Inflammatory macrophage treated with lipopolysaccharide for 4 hours (primary cell): ENCODE measurements at regions not wholly inside any gene's neighbourhood (a gene's known extent, or its start where the extent isn't known, plus 50 kb on each side); places are given as distances from the start of the nearest gene placed in this dataset.

ENCODE experiments used
- DNase-seq: peaks from one replicate; pipeline ENCODE4 v3.0.0-alpha.2; 2020

DNA sequence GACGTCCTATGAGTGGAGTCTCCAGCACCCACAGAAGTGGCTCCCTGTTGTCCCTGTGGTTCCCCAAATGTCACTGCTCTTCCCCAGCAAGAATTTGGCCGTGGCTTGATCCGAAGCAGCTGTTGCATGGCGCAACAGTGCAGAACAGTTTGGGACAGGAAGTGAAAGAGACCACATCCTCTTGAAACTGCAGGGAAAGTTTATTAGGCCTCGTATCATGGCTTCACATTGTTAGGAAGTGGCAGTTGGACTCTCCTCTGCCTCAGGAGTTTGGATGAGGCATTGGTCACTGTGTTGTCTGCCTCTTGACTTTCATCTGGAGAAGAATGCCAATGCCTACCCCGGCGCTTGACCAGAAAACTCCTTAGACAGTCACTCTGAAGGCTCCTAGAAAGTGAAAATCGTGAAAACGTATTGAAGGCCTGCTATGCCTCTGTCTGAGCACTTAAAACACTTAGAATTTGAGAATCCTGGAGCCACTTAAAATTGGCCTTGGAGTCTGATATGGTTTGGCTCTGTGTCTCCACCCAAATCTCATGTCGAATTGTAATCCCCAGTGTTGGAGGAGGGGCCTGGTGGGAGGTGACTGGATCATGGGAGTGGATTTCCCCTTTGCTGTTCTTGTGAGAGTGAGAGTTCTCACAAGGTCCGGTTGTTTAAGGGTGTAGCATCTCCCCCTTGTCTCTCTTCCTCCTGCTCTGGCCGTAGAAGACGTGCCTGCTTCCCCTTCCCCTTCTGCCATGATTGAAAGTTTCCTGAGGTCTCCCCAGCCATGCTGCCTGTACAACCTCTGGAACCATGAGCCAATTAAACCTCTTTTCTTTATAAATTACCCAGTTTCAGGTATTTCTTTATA lies 334.9 kb upstream of the JARID2 start:
- DNase-seq: peak; percentile 96

DNA sequence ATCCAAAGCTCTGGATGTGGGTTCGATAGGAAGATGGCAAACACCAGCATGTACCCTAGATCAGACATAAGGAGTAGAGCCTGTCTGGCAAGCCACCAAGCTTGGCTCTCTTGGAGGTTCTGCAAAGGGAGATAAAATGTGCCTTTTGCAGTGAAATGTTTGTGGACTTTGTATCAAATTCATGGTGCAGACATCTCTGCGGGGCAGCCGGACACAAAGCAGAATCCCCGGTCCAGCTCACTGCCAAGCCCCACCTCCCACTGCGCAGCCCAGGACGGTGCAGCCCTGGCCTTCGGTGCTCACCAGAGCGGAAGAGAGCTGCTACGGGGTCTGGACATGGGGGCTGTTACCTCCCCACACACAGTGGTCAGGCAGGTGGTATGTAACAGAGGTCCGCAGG lies 333.6 kb upstream of the JARID2 start:
- no peak for DNase-seq

- DNase-seq: no peak
Measured at GRCh38 chr6:14912706-14913105, 333.2 kb upstream of the JARID2 start.

GRCh38 chr6:14913931-14914330 lies 331.9 kb upstream of the JARID2 start:
- DNase-seq: no peak

- no peak for DNase-seq
Measured at GRCh38 chr6:14915888-14916832, 329.7 kb upstream of the JARID2 start.

- no peak for DNase-seq
Measured at GRCh38 chr6:14917109-14917910, 328.6 kb upstream of the JARID2 start.

- DNase-seq: no peak
Measured at GRCh38 chr6:14918200-14918907, 327.5 kb upstream of the JARID2 start.

DNA sequence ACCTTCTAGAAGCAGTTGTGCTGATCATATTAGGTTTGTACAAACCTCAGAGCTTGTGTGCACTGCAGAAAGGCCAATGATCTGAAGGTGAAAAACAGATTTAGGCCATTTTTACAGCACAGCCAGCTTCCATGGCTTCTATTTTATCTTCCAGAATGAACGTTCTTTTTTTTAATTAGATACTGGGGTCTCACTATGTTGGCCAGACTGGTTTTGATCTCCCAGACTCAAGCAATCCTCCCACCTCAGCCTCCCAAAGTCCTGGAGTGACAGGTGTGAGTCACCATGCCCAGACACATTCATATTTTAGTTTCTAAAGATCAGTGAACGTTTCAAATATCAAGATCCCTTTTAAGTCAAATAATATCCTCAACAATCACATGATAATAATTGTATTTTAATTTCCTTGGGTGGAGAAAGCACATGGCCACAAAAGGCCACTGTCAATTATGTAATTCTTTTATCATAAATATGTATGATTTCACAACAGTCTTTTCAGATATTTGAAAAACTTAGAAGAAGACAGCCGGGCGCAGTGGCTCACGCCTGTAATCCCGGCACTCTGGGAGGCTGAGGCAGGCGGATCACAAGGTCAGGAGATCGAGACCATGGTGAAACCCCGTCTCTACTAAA lies 326.7 kb upstream of the JARID2 start:
- peak; percentile 55 for DNase-seq

DNA sequence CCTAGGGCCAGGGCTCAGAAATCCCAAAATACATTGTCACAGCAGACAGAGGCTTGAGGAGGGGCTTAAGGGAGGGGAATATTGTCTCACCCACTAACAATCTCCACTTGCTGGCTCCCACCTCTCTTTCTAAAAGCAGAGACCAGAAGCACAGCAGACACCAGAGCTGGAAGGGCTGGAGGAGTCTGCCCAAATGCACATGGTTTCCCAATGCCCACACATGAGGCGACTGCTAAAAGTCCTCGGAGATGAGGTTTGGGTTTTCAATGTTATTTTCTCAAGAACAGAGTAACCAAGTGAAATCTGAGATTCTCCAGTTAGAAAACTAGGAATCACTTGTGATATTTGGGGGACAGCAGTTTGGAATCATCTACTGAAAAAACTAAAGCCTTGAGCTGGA lies 325.6 kb upstream of the JARID2 start:
- no peak for DNase-seq

DNA sequence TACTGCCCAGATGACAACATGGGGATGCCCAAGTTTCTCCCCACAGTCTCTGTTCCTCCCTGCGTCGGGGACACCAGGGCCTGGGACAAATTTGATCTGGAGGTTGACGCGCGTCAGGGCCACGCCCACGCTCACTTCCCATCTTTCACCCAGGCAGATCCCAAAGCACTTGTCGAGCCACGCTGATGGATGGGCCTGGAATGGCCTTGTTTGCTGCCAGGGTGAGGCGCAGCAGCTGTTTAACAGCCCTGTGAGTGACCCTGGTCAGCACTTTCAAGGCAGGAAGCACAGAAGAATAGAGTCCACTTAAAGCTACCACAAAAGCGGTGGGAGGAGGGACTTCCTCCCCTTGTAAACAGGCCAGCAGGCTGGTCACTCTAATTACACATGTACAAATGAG lies 324.7 kb upstream of the JARID2 start:
- DNase-seq: peak; percentile 97

DNA sequence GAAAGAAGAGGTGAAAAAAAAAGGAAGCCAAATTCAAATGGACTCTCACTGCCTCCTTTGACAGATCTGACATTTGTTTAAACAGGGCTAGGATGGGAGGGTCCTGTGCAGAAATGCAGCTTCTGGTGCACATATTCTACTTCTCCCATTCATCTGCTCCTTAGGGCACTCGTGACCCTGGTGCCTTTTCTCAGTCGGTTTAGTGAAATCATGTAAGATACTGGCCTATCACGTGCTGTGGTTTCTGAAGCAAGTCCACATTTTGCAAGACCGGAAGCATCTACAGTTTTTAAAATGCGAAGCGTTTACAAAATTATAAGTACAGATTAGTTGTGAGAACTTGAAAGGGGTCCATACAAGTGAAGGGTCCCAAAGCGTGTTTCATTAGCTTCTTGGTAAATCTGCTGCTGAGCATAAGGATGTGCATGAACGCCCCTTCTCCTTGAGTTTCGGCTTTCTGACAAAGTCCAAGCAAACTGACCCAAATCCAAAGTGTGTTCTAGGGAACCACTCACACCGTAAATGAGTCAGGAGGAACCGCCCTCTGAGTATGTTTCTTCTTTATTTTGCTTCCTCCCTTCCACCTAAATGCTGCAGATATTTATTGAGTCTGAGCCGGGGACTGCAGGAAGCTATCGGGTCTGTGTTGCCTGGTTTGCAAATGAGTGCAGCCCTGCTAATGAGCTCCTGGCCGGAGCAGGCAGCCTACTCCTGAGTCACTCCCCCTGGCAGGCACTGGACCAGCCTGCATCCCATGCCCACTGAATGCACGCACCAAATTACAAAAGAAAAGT lies 323.8 kb upstream of the JARID2 start:
- DNase-seq: peak; percentile 94

DNA sequence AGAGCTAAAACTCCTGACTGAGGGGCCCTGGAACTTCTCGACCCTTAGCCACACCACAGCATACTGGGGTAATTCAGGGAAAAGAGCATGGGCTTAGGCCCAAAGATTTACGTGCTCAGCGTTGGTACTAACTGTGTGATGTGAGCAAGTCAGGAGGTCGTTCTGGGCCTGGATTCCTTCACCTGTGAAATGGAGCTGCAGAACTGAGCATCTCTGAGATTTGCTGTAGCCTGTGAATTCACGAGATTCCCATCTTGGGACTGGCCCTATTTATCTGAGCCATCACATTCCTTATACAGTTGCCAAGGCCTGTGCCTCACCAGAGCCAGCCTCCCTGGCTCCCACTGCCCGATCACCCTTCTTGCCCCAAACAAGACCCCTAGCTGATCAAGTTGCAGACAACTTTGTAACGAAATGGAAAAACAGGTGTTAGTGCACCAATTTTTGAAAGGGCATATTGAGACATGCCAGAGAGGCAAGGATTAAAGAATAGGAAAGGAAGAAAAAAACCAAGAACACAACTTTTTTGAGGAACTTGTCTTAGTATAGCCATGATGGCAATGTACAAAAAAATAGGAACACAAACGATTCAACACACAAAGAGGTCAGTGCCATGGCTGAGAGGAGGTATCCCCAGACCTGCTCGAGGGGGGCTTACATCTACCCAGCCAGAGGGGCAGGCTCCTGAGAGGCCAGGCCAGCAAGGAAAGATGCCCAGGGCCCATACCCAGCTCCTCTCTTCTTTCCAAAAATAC lies 323.0 kb upstream of the JARID2 start:
- peak; percentile 29 for DNase-seq

- DNase-seq: no peak
Measured at GRCh38 chr6:14924126-14925024, 321.5 kb upstream of the JARID2 start.

DNA sequence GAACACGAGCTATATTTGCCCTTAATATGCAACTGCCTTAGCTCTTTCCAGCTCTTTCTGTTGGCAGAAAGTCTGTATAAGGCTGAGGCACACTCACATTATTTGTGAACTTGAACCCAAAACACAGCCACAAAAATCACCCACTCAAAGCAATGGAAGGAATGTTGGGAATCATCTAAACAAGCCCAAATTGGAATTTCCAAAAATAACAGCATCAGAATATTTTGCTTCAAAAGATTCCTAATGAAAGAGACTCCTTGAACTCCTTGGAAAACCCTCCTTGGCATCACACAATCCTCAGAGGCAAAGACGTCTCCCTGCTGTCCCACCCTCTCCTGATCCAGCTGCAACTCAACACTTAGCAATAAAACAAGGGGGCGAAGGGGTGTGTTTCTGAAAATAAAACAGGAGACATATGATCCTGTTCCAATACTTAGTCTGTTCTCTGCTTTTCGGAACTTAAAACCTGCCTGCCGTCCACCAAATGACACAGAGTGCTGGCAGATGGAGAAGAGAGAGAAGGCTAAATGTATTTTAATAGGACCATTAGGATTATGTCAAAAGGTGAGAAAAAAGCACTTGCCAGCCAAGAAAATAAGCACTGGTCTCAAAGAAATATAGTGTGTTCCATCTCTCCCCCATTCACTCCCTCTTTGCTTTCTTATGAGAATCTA lies 320.7 kb upstream of the JARID2 start:
- no peak for DNase-seq

GRCh38 chr6:14925699-14926026 lies 320.2 kb upstream of the JARID2 start:
- DNase-seq: no peak

- DNase-seq: no peak
Measured at GRCh38 chr6:14927398-14927797, 318.5 kb upstream of the JARID2 start.

GRCh38 chr6:14929291-14929690 lies 316.6 kb upstream of the JARID2 start:
- peak; percentile 68 for DNase-seq

DNA sequence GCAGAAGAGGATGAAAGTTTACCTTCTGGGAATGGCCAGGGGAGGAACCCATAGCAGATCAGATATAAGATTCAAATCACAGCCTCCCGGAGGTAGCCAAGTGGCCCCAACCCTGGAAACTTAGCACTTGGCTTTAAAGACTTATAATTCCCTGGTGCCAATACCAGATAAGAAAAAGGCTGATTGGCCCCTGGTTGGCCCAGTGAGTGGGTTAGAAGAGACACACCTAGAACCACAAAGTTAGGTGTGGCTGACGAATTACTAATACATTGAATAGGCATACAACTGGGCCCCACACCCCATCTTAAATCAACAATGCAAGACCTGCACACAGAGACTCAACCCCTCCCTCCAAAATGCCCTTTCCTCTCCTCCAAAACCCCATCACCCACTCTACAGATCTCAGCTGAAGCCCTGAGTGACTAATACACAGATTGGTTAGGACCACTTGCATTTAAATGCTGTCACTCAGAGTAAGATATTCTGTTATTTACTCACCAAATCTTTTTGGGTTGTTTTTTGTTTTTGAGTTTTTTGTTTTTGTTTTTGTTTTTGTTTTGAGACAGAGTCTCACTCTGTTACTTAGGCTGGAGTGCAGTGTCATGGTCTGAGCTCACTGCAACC lies 315.4 kb upstream of the JARID2 start:
- DNase-seq: no peak
